NT2/D1 (cell line): ENCODE measurements at regions not wholly inside any gene's neighbourhood (a gene's known extent, or its start where the extent isn't known, plus 50 kb on each side); places are given as distances from the start of the nearest gene placed in this dataset.

Experiments
- SUZ12 ChIP-seq: IDR thresholded peaks from 2 replicates; pipeline ENCODE4 v1.6.1; 2011; ENCODE audit not compliant: insufficient read length, insufficient read depth; ENCODE audit errors: extremely low read depth
- YY1 ChIP-seq: IDR thresholded peaks from 2 replicates; pipeline ENCODE4 v1.6.1; 2011; ENCODE audit not compliant: insufficient read length, insufficient read depth

DNA sequence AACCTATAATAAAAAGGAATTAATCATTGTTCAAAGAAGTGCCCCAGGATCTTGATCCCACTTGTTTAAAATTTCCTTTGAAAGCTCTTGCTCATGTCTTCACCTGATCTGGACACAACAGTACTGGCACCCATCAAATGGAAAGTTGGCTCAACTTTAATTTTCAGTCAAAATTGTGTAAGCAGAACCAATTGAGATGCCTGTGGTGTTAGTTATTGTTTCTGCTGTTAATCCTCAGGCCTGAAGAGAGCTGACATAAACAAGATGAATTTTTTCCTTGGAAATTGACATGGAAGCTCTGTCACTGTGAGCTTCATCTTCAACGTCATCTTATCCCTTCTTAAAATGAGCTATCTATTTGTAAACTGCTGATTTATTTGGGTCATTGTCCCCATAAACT lies 88.3 kb upstream of the TNFSF4 start:
- TF ChIP-seq YY1 (no peak), SUZ12 (no peak)
